ENCODE measurements at regions not wholly inside any gene's neighbourhood (a gene's known extent, or its start where the extent isn't known, plus 50 kb on each side); places are given as distances from the start of the nearest gene placed in this dataset.

DNA sequence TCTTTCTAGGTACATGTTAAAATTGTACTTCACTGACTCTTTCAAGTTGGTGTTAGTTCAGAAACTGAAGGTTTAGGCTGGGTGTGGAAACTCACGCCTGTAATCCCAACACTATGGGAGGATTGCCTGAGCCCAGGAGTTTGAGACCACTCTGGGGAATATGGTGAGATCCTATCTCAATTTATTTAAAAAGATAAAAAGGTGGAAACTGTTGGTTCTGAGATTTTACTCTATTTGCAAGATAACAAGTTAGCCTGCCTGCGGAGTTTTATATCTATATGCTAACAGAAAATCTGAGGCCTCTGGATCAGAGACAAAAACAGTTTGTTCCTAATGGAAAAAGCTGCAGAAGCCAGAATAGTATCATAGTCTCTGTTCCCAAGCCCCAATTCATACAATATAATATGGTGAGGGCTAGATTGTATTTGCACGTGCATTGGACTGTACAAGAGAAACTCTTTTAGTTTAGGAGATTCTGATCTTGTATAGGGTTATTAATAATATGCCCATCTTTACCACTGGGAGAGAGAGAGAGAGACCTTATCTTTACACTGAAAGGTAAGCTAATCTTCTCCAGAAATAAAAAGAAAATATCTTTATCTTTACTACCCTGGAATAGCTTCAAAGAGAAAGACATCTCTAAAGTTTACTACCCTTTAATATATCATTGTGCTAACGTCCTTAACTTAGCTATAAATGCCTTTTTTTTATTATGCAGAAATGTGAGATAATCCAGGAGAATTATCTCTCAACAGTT is 1267.6 kb downstream of the OTOL1 start:
- Histone ChIP-seq H2BK5ac (ENCODE audit: low read length) (no peak overlapping the region), H4K8ac (ENCODE audit: low read depth, low read length) (no peak overlapping the region), H3K56ac (ENCODE audit: low read length) (no peak overlapping the region), H3K23ac (ENCODE audit: low read length) (no peak overlapping the region), H4K5ac (ENCODE audit: low read length) (no peak overlapping the region), H2AK5ac (ENCODE audit: low read length) (no peak overlapping the region), H3K18ac (ENCODE audit: low read length) (no peak overlapping the region), H3K4me2 (ENCODE audit: low read length) (no peak overlapping the region), H3K27me3 (ENCODE audit: insufficient read depth, low read length, poor library complexity) (no peaks in the 10 kb centered on the region), H3K9ac (ENCODE audit: low read length) (no peak overlapping the region), H3K4ac (ENCODE audit: low read depth, low read length) (no peak overlapping the region), H3K4me1 (ENCODE audit: control insufficient read depth, low read depth, low read length) (no peaks in the 10 kb centered on the region), H2BK15ac (replicated peaks; ENCODE audit: low read depth) (no peak overlapping the region), H2BK120ac (ENCODE audit: low read depth, low read length) (no peak overlapping the region), H3K79me1 (ENCODE audit: low read length) (no peaks in the 10 kb centered on the region), H3K36me3 (ENCODE audit: control insufficient read depth, insufficient read depth, low read length) (no peaks in the 10 kb centered on the region), H3K4me3 (ENCODE audit: low read length) (no peak overlapping the region), H3K79me2 (ENCODE audit: control insufficient read depth, insufficient read depth, low read length) (no peaks in the 10 kb centered on the region), H3K27ac (ENCODE audit: low read depth, low read length) (no peak overlapping the region)
- DNase-seq = peak; percentile 76
- no CpG with 5 or more reads among the region's 4 CpGs for WGBS (ENCODE audit: extremely low coverage, insufficient coverage, low lambda C conversion rate)

DNA sequence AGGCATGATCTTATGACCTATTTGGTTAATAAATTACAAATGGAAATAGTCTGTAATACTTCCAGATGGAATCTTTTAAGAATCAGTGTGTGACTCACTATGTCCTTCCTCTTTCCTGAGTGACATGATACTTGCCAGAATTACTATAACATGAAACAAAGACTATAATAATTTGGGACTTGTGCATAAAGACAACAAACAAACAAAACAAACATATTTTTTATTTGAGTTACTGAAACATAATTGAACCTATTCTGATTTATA is 1268.1 kb downstream of the OTOL1 start:
- Histone ChIP-seq H3K79me2 (ENCODE audit: control insufficient read depth, insufficient read depth, low read length) (no peaks in the 10 kb centered on the region), H3K18ac (ENCODE audit: low read length) (no peak overlapping the region), H3K4me1 (ENCODE audit: control insufficient read depth, low read depth, low read length) (no peaks in the 10 kb centered on the region), H2AK5ac (ENCODE audit: low read length) (no peak overlapping the region), H3K27me3 (ENCODE audit: insufficient read depth, low read length, poor library complexity) (no peaks in the 10 kb centered on the region), H3K4ac (ENCODE audit: low read depth, low read length) (no peak overlapping the region), H3K27ac (ENCODE audit: low read depth, low read length) (no peak overlapping the region), H2BK15ac (replicated peaks; ENCODE audit: low read depth) (no peak overlapping the region), H4K5ac (ENCODE audit: low read length) (no peak overlapping the region), H3K36me3 (ENCODE audit: control insufficient read depth, insufficient read depth, low read length) (no peaks in the 10 kb centered on the region), H3K4me2 (ENCODE audit: low read length) (no peak overlapping the region), H2BK120ac (ENCODE audit: low read depth, low read length) (no peak overlapping the region), H3K79me1 (ENCODE audit: low read length) (no peaks in the 10 kb centered on the region), H2BK5ac (ENCODE audit: low read length) (no peak overlapping the region), H3K56ac (ENCODE audit: low read length) (no peak overlapping the region), H3K23ac (ENCODE audit: low read length) (no peak overlapping the region), H3K4me3 (ENCODE audit: low read length) (no peak overlapping the region), H4K8ac (ENCODE audit: low read depth, low read length) (no peak overlapping the region), H3K9ac (ENCODE audit: low read length) (no peak overlapping the region)
- no peak for DNase-seq

DNA sequence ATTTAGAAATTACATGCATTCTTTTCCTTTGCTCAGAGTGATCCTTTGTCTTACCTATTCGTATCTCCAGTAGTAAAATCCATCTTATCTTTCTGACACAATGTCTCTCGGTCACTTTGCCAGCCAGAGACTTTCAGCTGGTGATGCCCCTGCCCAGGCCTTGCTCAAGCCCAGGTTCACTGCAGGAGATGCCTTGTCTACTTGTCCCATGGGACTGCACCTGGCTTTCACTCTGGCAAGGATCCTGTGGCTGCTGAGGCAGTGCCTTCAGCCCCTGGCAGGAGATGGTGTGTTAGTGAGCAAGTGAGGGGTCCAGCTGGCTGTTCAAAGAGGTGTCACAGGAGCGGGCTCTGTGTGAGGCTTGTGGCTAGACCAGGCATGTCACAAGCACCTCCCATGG is 1268.9 kb downstream of the OTOL1 start:
- no peak for DNase-seq
- Histone ChIP-seq H3K4me3 (ENCODE audit: low read length) (no peak overlapping the region), H4K8ac (ENCODE audit: low read depth, low read length) (no peak overlapping the region), H3K23ac (ENCODE audit: low read length) (no peak overlapping the region), H2BK15ac (replicated peaks; ENCODE audit: low read depth) (no peak overlapping the region), H3K18ac (ENCODE audit: low read length) (peak overlapping the region; percentile 7), H2AK5ac (ENCODE audit: low read length) (peak overlapping the region; percentile 3), H2BK120ac (ENCODE audit: low read depth, low read length) (no peak overlapping the region), H3K9ac (ENCODE audit: low read length) (no peak overlapping the region), H4K5ac (ENCODE audit: low read length) (no peak overlapping the region), H3K56ac (ENCODE audit: low read length) (no peak overlapping the region), H3K4ac (ENCODE audit: low read depth, low read length) (no peak overlapping the region), H3K27ac (ENCODE audit: low read depth, low read length) (no peak overlapping the region), H3K79me2 (ENCODE audit: control insufficient read depth, insufficient read depth, low read length) (no peaks in the 10 kb centered on the region), H3K4me2 (ENCODE audit: low read length) (no peak overlapping the region), H3K79me1 (ENCODE audit: low read length) (no peaks in the 10 kb centered on the region), H2BK5ac (ENCODE audit: low read length) (no peak overlapping the region), H3K4me1 (ENCODE audit: control insufficient read depth, low read depth, low read length) (no peaks in the 10 kb centered on the region), H3K36me3 (ENCODE audit: control insufficient read depth, insufficient read depth, low read length) (no peaks in the 10 kb centered on the region), H3K27me3 (ENCODE audit: insufficient read depth, low read length, poor library complexity) (no peaks in the 10 kb centered on the region)
- no CpG with 5 or more reads among the region's 3 CpGs for WGBS (ENCODE audit: extremely low coverage, insufficient coverage, low lambda C conversion rate)

DNA sequence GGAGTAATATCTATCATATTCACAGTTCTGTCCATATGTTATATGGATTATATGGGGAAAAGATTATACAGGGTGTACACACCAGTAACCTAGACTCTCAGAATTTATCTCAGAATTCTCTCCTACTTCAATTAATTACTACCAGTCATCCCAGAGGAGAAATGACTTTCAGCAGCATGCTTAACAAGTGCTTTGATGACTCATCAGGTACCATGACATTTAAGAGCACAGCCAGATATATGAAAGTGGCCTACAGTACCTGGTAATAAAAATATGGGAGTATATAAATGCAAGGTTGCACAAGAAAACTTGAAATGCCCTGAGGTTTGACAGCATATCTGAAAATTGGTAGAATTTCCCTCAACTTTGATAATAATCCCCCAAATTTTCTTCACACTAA is 1273.0 kb downstream of the OTOL1 start:
- Histone ChIP-seq H3K27me3 (ENCODE audit: insufficient read depth, low read length, poor library complexity) (no peaks in the 10 kb centered on the region), H3K36me3 (ENCODE audit: control insufficient read depth, insufficient read depth, low read length) (no peaks in the 10 kb centered on the region), H3K18ac (ENCODE audit: low read length) (no peak overlapping the region), H3K4me2 (ENCODE audit: low read length) (no peak overlapping the region), H2BK15ac (replicated peaks; ENCODE audit: low read depth) (no peak overlapping the region), H3K27ac (ENCODE audit: low read depth, low read length) (no peak overlapping the region), H2AK5ac (ENCODE audit: low read length) (no peak overlapping the region), H3K4ac (ENCODE audit: low read depth, low read length) (no peak overlapping the region), H2BK5ac (ENCODE audit: low read length) (no peak overlapping the region), H3K56ac (ENCODE audit: low read length) (no peak overlapping the region), H3K9ac (ENCODE audit: low read length) (no peak overlapping the region), H2BK120ac (ENCODE audit: low read depth, low read length) (no peak overlapping the region), H3K4me3 (ENCODE audit: low read length) (no peak overlapping the region), H3K23ac (ENCODE audit: low read length) (no peak overlapping the region), H4K8ac (ENCODE audit: low read depth, low read length) (no peak overlapping the region), H4K5ac (ENCODE audit: low read length) (no peak overlapping the region), H3K4me1 (ENCODE audit: control insufficient read depth, low read depth, low read length) (peaks cover 3% of the 10 kb centered on the region), H3K79me2 (ENCODE audit: control insufficient read depth, insufficient read depth, low read length) (no peaks in the 10 kb centered on the region), H3K79me1 (ENCODE audit: low read length) (no peaks in the 10 kb centered on the region)
- DNase-seq = no peak

DNA sequence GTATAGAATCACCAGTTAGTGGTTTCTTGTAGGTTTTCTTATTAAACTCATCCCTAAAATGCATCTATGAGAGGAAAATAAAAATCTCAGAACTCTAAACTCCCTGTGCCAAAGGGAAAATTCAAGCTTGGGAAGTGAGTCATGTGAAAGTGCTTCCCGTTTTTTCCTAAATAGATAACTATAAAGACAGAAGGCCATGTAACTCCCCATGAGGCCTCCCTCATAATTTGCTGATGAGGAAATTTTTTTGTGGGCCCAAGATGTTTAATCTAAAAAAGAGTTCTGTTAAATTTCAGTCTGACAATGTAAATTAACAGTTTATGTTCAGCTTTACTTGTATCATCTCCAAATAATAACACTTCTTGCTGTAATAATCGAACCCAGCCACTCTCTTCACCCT is 1273.9 kb downstream of the OTOL1 start:
- Histone ChIP-seq H3K4ac (ENCODE audit: low read depth, low read length) (no peak overlapping the region), H3K18ac (ENCODE audit: low read length) (peak overlapping the region; percentile 68), H2BK5ac (ENCODE audit: low read length) (no peak overlapping the region), H2BK15ac (replicated peaks; ENCODE audit: low read depth) (no peak overlapping the region), H2AK5ac (ENCODE audit: low read length) (peak overlapping the region; percentile 54), H3K23ac (ENCODE audit: low read length) (no peak overlapping the region), H2BK120ac (ENCODE audit: low read depth, low read length) (no peak overlapping the region), H3K79me1 (ENCODE audit: low read length) (no peaks in the 10 kb centered on the region), H3K9ac (ENCODE audit: low read length) (no peak overlapping the region), H3K56ac (ENCODE audit: low read length) (no peak overlapping the region), H4K8ac (ENCODE audit: low read depth, low read length) (no peak overlapping the region), H3K4me2 (ENCODE audit: low read length) (no peak overlapping the region), H3K27me3 (ENCODE audit: insufficient read depth, low read length, poor library complexity) (no peaks in the 10 kb centered on the region), H3K4me3 (ENCODE audit: low read length) (no peak overlapping the region), H3K27ac (ENCODE audit: low read depth, low read length) (no peak overlapping the region), H4K5ac (ENCODE audit: low read length) (no peak overlapping the region), H3K4me1 (ENCODE audit: control insufficient read depth, low read depth, low read length) (peaks cover 3% of the 10 kb centered on the region), H3K36me3 (ENCODE audit: control insufficient read depth, insufficient read depth, low read length) (no peaks in the 10 kb centered on the region), H3K79me2 (ENCODE audit: control insufficient read depth, insufficient read depth, low read length) (no peaks in the 10 kb centered on the region)
- DNase-seq = no peak
- no CpG with 5 or more reads among the region's 2 CpGs for WGBS (ENCODE audit: extremely low coverage, insufficient coverage, low lambda C conversion rate)

DNA sequence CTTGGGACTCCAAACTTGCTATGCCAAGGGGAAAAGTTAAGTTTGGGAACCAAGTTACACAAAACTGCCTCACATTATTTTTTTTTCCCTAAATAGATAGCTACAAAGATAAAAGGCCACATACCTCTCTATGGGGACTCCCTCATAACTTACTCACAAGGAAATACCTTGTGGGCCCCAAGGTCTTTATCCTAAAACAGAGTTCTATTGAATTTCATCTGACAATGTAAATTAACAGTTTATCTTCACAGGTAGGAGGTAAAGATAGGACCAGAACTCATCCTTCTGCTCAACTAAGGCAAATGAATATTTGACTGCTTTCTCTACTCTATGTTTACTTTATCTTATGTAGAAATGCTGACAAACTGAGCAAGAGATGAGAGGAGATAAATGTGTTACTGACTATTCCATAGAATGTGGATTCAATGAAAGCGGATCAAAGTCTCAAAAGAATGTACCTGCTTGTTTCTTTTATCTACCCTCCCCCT is 1278.0 kb downstream of the OTOL1 start:
- H3K23ac ChIP-seq (ENCODE audit: low read length) = no peak overlapping the region
- peak overlapping the region; percentile 51 for H2BK5ac ChIP-seq (ENCODE audit: low read length)
- DNase-seq = peak; percentile 95
- H3K79me2 ChIP-seq (ENCODE audit: control insufficient read depth, insufficient read depth, low read length) = no peaks in the 10 kb centered on the region
- no peak overlapping the region for H3K4me2 ChIP-seq (ENCODE audit: low read length)
- no peak overlapping the region for H2BK120ac ChIP-seq (ENCODE audit: low read depth, low read length)
- H3K27ac ChIP-seq (ENCODE audit: low read depth, low read length) = no peak overlapping the region
- no peak overlapping the region for H3K18ac ChIP-seq (ENCODE audit: low read length)
- H4K8ac ChIP-seq (ENCODE audit: low read depth, low read length) = no peak overlapping the region
- H3K27me3 ChIP-seq (ENCODE audit: insufficient read depth, low read length, poor library complexity) = no peaks in the 10 kb centered on the region
- H3K9ac ChIP-seq (ENCODE audit: low read length) = no peak overlapping the region
- no peak overlapping the region for H3K56ac ChIP-seq (ENCODE audit: low read length)
- no peak overlapping the region for H3K4ac ChIP-seq (ENCODE audit: low read depth, low read length)
- H3K36me3 ChIP-seq (ENCODE audit: control insufficient read depth, insufficient read depth, low read length) = no peaks in the 10 kb centered on the region
- H2BK15ac ChIP-seq (replicated peaks; ENCODE audit: low read depth) = no peak overlapping the region
- no peaks in the 10 kb centered on the region for H3K79me1 ChIP-seq (ENCODE audit: low read length)
- no peak overlapping the region for H3K4me3 ChIP-seq (ENCODE audit: low read length)
- H2AK5ac ChIP-seq (ENCODE audit: low read length) = no peak overlapping the region
- no CpG with 5 or more reads among the region's 1 CpG for WGBS (ENCODE audit: extremely low coverage, insufficient coverage, low lambda C conversion rate)
- no peak overlapping the region for H4K5ac ChIP-seq (ENCODE audit: low read length)
- peaks cover 3% of the 10 kb centered on the region for H3K4me1 ChIP-seq (ENCODE audit: control insufficient read depth, low read depth, low read length)
